ENCODE measurements at regions not wholly inside any gene's neighbourhood (a gene's known extent, or its start where the extent isn't known, plus 50 kb on each side); places are given as distances from the start of the nearest gene placed in this dataset.

- DNase-seq (ENCODE audit: low spot score), result no peak
These were observed 69.9 kb upstream of the PSMA6 start for GRCh38 chr14:35222324-35222723.

GRCh38 chr14:35222872-35223466, 69.2 kb upstream of the PSMA6 start:
- peak; percentile 12 for DNase-seq (ENCODE audit: low spot score)

- no peak for DNase-seq (ENCODE audit: low spot score)
These were observed 68.3 kb upstream of the PSMA6 start for GRCh38 chr14:35223927-35224326.

GRCh38 chr14:35224615-35225014, 67.6 kb upstream of the PSMA6 start:
- no peak for DNase-seq (ENCODE audit: low spot score)

- peak; percentile 8 for DNase-seq (ENCODE audit: low spot score)
These were observed 62.9 kb upstream of the PSMA6 start for GRCh38 chr14:35229084-35229791.

GRCh38 chr14:35229792-35230089, 62.4 kb upstream of the PSMA6 start:
- DNase-seq (ENCODE audit: low spot score), result no peak

GRCh38 chr14:35231207-35231760, 60.9 kb upstream of the PSMA6 start:
- DNase-seq (ENCODE audit: low spot score), result no peak

- DNase-seq (ENCODE audit: low spot score), result no peak
These were observed 58.0 kb upstream of the PSMA6 start for GRCh38 chr14:35234012-35234805.

GRCh38 chr14:35235840-35236239, 56.3 kb upstream of the PSMA6 start:
- no peak for DNase-seq (ENCODE audit: low spot score)

- DNase-seq (ENCODE audit: low spot score), result no peak
These were observed 55.4 kb upstream of the PSMA6 start for GRCh38 chr14:35236806-35237205.

GRCh38 chr14:35240231-35240630, 52.0 kb upstream of the PSMA6 start:
- DNase-seq (ENCODE audit: low spot score), result no peak

Data from CD4-positive, alpha-beta T cell treated with Interleukin-6 at 100 ng/mL for 8 hours (primary cell).